Activated CD8-positive, alpha-beta memory T cell treated with anti-CD3 and anti-CD28 coated beads, Interleukin-2, amount 50 U/mL, for 48 hours (primary cell): ENCODE measurements at regions not wholly inside any gene's neighbourhood (a gene's known extent, or its start where the extent isn't known, plus 50 kb on each side); places are given as distances from the start of the nearest gene placed in this dataset.
"Not testable (repeated sequence)": the region's sequence is repeated elsewhere in the genome, so short reads cannot be mapped to it uniquely, and the experiment has no call there.

Source experiments
- DNase-seq: peaks from one replicate; pipeline ENCODE4 v3.0.0-alpha.2; 2020

DNA sequence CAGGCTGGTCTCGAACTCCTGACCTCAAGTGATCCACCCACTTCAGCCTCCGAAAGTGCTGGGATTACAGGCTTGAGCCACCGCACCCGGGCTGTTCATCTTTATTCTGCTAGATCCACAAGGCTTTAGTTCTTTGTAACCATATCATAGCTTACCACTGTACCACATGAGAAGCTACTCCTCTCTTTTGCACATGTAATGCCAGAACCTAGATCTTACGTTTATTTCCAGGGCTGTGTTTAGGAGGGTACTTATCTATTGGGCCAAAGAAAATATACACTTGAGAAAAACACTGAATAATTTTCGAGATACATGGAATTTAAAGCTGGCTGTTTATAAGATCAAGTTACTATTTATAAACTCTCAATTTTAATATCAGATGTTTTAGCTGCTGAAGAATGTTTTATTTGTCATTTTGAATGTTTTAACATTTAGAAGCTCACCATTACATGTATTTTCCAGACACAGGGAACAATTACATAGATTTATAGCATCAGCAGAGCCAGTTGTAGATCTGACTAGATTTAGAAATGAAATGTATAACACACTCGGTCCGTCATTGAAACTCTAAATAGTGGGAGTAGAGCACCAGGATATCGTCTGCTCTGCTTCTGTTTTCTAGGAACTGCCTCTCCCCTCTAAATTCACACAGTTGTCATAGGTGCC lies 155.3 kb upstream of the HAND2 start:
- DNase-seq, result no peak

DNA sequence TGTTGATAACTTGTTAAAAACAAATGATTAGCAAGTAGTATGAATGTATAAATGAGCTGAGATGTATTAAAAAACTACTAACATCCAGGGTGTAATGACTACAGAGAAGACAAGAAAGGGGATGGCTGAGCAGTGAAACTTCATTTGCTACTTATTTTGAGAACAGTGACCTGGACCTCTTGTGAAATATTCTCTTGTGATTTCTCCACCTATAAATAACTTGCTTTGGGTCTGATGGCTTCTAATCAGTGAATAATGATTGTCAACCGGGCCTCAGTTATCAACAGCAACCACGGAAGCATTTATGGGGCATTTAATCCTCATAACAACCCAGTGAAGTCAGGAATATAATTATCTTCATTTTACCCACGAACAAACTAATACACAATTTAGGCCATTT lies 154.2 kb upstream of the HAND2 start:
- no peak for DNase-seq

DNA sequence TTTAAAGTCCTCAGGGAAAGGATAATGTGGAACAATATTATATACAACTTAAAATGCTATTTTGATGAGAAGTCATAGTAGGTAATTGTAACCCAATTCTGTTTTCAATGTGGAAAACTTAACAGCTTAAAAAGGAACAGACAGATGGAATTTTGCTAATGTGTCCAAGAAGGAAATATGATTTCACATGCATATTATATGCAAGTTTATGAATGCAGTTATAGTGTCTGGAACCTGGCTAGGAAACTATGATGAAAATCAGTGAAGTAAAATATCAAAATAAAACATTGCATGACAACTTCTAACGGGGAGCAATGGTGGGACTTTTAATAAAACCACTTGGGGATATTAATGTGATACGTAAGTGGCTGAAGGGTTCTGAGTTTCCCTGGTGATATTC lies 152.6 kb upstream of the HAND2 start:
- DNase-seq, result no peak

DNA sequence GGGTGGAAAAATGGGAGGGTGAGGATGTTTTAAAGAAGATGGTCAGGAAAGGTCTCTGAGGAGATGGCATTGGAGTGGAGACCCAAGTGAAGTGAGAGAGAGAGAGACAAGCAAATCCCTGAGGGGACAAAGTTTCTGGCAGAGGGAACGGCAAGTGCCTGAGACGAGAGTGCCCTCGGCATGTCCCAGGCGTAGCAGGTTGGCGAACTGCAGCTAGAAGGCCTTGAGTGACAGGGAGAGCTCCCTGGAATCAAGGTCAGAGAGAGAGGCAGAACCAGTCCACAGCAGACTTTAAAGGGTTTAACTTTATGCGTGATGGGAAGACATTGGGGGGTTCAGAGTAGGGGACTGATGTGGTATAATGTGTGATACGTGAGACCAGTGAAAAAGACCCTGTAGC lies 150.2 kb upstream of the HAND2 start:
- DNase-seq, result no peak

DNA sequence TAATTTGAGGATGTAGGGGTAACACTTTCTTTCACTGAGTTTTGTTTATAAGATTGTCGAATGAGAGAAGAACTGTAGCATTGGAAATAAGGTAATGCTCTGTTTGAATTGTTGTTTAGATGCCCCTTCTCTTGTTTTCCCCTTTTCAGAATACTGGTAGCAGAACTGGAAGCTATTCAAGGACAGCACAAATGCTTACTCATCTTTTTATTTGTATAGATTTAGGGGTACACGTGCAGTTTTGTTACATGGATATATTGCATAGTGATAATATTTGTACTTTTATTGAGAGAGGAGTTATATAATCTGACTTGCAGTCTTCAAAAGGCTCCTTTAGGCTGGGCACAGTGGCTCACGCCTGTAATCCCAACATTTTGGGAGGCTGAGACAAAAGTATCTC lies 145.4 kb upstream of the HAND2 start:
- no peak for DNase-seq

DNA sequence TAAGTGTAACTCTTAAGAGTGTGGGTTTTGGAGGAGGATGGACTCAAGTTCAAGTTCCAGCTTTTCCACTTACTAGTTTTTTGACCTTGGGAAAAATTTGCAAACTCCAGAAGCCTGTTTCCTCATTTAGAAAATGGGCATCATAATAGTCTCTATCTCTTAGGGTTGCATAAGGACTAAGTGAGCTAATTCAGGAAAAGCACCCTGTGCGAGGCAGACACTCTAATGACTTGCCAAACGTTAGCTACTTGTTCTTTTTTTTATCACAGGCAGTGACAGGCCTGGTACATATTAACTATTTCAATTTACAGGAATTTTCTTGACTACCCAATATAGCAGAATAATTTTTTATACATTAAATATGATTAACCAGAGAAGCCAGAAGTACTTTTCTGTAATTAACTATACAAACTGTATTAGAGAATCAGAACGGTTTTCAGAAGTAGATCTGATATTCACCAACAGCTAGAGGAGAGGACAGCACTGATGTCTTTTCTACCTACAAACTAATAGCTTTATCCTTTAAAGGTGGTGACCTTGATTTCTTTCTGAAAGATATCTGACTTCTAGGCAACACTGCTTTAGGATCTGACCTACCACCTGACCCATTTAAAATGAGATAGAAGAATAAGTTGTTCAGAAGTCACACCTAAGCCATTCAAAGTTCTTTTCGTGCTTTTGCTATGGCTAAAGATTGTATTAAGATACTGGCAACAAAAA lies 139.6 kb upstream of the HAND2 start:
- DNase-seq, result no peak

DNA sequence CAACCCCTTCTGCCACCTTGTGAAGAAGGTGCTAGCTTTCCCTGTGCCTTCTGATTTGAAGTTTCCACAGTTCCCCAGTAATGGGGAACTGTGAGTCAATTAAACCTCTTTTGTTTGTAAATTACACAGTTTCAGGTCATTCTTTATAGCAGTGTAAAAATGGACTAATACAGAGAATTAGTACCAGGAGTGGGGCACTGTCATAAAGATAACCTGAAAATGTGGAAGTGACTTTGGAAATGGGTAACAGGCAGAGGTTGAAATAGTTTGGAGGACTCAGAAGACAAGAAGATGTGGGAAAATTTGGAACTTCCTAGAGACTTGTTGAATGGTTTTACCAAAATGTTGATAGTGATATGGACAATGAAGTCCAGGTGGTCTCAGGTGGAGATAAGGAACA lies 131.0 kb upstream of the HAND2 start:
- no peak for DNase-seq

DNA sequence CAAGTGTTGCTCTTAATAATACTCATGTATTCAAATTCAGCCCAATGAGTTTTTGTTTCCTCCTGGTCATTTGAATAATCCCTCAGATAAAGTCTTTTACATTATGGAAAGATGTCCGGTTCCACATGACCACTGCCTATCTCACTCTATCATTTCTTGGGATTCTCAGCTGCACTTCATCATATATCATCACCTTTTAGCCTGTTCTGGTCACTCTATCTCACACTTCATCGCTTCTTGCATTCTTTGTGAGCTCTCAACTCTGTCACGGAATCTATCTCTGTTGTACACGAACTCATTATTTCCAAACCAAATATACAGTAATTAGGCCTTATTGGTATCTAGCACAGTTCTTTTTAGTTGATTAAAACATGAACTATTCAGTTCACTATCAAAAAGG lies 126.9 kb upstream of the HAND2 start:
- DNase-seq, result no peak

DNA sequence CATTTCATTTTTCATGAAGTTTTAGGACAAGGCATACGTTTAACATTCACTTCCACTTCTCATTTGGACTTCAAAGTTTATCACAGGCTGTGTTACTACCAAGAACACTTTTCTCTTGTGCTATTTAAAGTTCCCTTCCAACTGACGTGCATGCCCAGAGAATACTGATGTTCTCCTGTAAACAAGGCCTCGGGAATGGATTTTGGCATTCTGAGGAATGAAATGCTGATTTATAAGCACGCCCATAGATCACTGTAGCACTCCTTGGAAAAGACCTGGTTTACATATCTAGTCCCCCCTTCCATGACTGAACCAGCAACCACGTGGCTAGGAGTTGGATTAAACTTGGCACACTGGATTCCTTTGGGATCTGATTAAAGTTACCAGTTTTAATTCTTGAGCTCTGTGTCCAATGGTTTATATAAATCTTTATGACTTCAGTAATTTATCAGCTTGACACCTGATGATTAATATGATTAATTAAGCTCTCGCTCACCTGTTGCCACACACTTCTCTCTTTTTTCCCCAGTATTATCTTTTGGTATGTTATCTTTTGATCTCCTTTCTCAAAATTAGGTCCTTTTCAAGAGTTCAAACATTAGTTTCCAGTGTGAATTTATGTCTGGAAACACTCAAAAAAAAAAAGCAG lies 122.4 kb upstream of the HAND2 start:
- no peak for DNase-seq

DNA sequence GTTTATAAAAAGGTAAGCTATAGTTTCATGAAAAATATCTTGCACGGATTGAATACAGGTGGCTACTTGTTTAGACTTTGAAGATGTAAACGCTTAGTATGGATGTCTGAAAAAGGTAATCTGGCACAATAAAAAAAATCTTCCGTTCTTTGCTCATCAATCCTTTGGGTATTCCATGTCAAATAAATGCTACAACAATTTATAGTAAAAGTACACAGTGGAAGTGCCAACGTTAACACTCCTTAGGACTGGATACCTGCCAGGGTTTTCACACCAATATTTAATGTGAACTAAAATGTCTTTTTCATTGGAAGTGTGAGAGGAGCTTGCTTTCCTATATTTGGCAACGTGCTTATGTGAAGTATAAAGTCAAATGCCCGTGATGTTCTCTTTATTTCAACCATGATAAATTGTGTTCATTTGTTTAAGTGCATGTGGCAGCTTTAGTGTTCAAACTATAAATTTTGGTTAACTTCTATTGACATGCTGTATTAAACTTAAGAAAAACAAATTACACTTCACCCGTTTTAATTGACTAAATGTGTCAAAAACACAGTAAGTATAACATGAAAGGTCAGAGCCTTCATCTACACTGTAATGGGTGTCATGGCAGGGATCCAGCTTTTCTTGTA lies 121.7 kb upstream of the HAND2 start:
- DNase-seq, result no peak

DNA sequence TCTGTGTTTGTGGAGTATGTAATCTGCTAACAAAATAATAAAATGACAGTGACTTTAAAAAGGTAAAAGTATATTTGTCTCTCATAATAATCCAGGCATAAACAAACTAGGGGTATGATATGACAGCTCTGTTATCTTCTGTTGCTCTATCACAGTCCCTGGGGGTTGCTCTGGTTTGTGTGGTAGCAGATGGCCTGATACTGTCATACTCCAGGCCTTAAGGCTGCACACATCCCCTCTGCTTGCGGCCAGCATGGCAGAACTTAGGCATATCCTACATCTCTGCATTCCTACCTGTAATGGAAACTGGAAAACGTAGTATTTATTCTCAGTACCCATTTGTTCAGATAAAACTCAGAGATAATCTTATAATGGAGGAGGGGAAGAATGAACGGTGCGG lies 117.9 kb upstream of the HAND2 start:
- DNase-seq, result no peak

DNA sequence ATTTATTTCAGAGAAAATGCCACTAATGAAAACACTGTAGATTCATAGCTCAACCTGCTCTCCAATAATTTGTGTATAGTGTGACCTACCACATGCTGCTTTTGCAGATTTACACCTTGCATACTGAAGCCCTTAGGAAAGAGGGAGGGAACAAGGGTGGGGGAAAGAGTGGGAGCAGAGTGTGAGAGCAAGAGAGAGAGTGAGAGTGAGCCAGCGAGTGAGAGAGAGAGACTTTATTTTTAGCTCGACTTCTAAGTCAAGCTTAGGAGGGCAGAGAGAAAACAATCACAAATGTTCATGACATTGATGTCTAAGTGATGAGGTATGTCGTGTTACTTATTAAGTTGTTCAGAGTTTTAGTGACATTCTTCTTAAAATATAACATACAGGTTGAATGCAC lies 112.5 kb upstream of the HAND2 start:
- DNase-seq, result no peak

DNA sequence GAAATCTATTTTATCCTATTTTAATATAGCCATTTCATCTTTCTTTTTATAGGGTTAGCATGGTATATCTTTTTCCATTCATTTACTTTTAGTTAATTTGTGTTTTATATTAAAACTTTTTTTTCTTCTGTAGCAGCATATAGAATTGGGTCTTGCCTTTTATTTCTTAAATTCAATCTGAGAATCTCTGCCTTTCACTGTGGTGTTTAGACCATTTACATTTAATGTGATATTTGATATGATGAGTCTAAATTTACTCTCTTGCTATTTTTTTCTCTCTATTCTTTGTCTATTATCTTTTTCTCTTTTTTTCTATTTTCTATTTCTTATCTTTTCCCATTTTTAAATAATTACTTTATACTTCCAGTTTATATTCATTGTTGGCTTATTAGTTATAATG lies 105.4 kb upstream of the HAND2 start:
- DNase-seq, result no peak

DNA sequence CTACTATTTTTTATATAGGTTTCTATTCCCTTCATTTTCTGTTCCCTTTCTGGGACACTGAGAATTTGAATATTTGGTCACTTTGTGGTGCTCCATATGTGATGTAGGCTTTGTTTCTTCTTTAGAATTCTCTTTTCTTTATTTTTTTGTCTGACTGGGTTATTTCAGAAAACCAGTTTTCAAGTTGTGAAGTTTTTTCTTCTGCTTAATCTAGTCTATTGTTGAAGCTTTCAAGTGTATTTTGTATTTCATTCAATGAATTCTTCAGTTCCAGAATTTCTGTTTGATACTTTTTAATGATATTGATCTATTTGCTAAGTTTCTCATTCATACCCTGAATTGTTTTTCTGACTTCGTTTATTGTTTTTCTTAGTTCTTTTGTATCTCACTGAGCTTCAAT lies 96.2 kb upstream of the HAND2 start:
- no peak for DNase-seq

DNA sequence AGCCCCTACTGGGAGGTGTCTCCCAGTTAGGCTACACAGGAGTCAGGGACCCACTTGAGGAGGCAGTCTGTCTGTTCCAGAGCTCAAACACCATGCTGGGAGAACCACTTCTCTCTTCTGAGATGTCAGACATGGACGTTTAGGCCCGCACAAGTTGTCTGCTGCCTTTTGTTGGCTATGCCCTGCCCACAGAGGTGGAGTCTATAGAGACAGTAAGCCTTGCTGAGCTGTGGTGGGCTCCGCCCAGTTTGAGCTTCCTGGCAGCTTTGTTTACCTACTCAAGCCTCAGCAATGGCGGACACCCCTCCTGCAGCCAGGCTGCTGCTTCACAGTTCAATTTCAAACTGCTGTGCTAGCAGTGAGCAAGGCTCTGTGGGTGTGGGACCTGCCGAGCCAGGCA lies 88.6 kb upstream of the HAND2 start:
- DNase-seq, result not testable (repeated sequence)

DNA sequence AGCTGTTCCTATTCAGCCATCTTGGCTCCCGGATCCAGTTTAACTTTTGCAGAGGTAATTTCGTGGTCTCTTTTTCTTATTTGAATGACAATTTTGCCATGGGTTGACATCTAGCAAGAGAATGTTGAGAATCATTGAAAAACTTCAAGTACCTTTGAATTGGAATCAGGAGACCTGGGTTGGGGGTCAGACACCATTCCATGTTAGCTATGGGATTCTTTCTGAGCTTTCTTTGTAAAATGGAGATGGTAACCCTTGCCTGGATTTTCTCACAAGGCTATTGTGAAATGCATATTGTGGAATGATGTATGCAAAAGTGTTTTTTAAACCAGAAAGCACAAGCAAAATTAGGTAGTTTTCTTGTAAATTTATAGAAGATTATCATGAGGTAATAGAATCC lies 79.1 kb upstream of the HAND2 start:
- DNase-seq, result no peak

DNA sequence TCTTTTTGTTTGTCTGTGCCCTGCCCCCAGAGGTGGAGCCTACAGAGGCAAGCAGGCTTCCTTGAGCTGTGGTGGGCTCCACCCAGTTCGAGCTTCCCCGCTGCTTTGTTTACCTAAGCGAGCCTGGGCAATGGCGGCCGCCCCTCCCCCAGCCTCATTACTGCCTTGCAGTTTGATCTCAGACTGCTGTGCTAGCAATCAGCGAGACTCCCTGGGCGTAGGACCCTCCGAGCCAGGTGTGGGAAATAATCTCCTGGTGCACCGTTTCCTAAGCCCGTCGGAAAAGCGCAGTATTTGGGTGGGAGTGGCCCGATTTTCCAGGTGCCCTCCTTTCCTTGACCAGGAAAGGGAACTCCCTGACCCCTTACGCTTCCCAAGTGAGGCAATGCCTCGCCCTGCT lies 78.6 kb upstream of the HAND2 start:
- DNase-seq, result not testable (repeated sequence)

DNA sequence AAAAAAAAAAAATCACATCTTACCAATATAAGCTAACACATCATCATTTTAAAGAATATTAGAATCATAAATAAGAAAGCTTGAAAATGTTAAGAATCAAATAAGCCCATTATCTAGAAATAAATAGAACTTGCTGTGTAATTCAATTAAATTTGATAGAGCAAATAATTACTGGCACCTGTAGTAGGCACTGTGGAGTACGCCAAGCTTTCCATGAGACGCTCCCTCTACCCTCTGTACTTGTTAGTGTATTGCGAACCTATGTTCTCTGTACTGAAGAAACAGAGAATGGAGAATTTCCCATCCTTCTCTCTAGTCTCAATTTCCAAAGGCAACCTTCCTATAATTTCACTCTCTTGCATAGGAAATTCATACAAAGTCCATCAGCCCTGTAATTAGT lies 61.7 kb upstream of the HAND2 start:
- no peak for DNase-seq

DNA sequence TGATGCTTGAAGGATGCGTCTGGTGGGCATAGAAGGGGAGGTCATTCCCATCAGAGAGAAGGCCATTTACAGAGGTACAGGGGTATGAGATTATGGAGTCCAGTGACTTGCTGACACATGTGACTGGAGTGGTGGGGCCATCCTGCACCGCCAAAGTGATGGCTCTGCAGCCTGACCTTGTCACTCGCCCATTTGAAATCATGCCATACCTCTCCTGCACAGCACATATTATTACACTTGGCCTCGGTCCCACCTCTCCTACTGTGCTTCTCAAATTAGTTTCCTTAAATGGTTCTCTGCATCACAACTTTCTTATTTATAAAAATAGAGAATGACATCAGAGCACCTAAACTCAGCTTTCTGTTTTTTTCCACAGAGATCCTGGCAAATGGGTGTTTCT lies 60.7 kb upstream of the HAND2 start:
- DNase-seq, result no peak

DNA sequence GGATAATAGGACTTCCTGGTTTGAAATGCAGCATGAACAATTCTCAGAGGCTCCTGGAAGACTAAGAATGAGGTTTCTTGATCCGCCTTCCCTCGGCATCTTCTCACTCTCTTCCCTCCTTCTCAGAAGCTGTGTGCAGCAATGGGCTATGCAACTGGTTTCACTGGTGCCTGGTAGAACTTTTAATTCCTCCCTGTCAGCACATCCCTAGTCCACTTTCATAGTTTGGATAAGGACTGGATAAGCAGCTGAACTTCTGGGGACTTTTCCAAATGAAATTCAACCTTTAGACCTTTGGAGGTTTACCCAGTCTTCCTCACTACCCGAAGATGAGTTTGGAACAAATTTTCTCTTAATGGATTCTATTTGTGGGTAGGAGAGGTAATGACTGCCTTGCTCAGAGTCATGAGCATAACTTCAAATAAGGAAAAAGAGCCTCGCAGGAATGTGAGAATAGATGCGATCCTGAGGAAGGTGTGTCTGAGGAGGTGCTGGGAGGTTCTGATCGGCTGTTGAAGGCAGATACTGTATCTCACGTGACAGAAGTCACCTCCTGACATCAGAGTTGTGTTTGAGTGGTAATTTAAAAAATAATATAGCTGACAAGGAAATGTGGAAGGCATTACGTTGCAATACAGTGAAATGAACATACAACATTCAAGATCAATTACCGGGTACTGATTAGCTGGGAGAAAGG lies 56.0 kb upstream of the HAND2 start:
- DNase-seq, result no peak

DNA sequence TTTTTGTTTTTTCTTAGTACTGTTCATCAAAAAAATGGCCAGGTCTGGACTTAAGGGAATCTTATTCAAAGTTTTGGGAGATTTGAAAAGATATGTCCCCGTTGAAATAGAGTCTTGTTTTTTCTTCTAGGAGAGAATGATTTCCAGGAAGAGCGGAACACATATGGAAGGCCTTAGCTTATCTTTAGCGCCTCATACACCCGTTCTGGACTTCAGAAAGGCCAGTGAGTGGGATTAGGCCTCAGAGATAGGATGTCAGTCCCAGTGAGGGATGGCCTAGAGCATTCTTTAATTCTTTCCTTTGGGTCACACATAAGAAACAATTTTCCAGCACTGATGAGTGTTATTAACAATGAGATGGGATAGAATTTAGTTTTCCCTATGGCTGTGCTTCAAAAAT lies 54.5 kb upstream of the HAND2 start:
- no peak for DNase-seq
